K562 (cell line): ENCODE measurements at regions not wholly inside any gene's neighbourhood (a gene's known extent, or its start where the extent isn't known, plus 50 kb on each side); places are given as distances from the start of the nearest gene placed in this dataset.

ENCODE experiments used
- ATAC-seq: fragments of 200-7000 bp; cut with Tn5 transposase; 3 replicates; pipeline ENCODE4 v1.9.1; 2020; ENCODE audit warnings: moderate library complexity
- BruUV-seq: library from RNA; stranded (reverse); fragments of 400-500 nt; replicated peaks from 2 replicates; lab custom pipeline; 2021; lab: Mats Ljungman, UMichigan
- CTCF ChIA-PET: fragments of 300-600 bp; formaldehyde crosslinking; extraction: SDS; loops from one replicate; lab custom pipeline; 2021; ENCODE audit warnings: low intra/inter-chr PET ratio; lab: Yijun Ruan, JAX
- POLR2A ChIA-PET: fragments of 300-600, 350-650 bp; sonication (Branson Sonifier 250); formaldehyde crosslinking; extraction: SDS; loops from one replicate; lab custom pipeline; 2021; ENCODE audit warnings: antibody characterized with exemption, inconsistent platforms; lab: Yijun Ruan, JAX
- DNase-seq, 4 experiments: peaks; one replicate each; pipeline versions ENCODE4 v3.0.0 to v3.0.0-alpha.2; 2011 to 2018; ENCODE audit warnings: low spot score in 3 of 4, mixed read lengths in 3 of 4; ENCODE audit errors: extremely low read depth in 1 of 4
- FAIRE-seq: peaks from 2 replicates; lab custom pipeline; 2011; peaks lifted over from hg19 to GRCh38; lab: Jason Lieb, UNC
- H2AFZ ChIP-seq: 2 replicates; pipeline ENCODE4 v1.6.0; 2011; ENCODE audit warnings: low read depth, low read length, control low read depth, inconsistent platforms
- H3K27ac ChIP-seq: fragments of 200-600 bp; 3 replicates; pipeline ENCODE4 v1.8.0; 2011; ENCODE audit warnings: low read depth, mild to moderate bottlenecking, control low read depth, inconsistent platforms, low read length, moderate library complexity, mixed read lengths; ENCODE audit errors: extremely low read depth
- H3K27me3 ChIP-seq, 2 experiments: fragments of 300-600 bp in 1 of 2; 2 replicates in 1 of 2; 3 replicates in 1 of 2; pipeline versions ENCODE4 v1.6.0 to v1.8.0; 2011; ENCODE audit warnings: inconsistent platforms in 2 of 2, low read length in 2 of 2, mild to moderate bottlenecking in 1 of 2, mixed read lengths in 1 of 2, moderate library complexity in 1 of 2; ENCODE audit not compliant: control insufficient read depth in 2 of 2, insufficient read depth in 2 of 2
- H3K36me3 ChIP-seq: fragments of 300-600 bp; 3 replicates; pipeline ENCODE4 v1.8.0; 2011; ENCODE audit warnings: mild to moderate bottlenecking, low read length, inconsistent platforms; ENCODE audit not compliant: control insufficient read depth, insufficient read depth
- H3K4me1 ChIP-seq, 2 experiments: fragments of 200-600 bp in 1 of 2; replicated peaks in 1 of 2; 2 replicates in 1 of 2; 3 replicates in 1 of 2; pipeline versions ENCODE4 v1.5.1 to v1.8.0; 2011; ENCODE audit warnings: inconsistent platforms in 2 of 2, low read length in 2 of 2, mild to moderate bottlenecking in 1 of 2, mixed read lengths in 1 of 2, moderate library complexity in 1 of 2; ENCODE audit not compliant: control insufficient read depth in 2 of 2, insufficient read depth in 2 of 2
- H3K4me2 ChIP-seq: 2 replicates; pipeline ENCODE4 v1.6.1; 2011; ENCODE audit warnings: low read length, control low read depth, inconsistent platforms, mixed read lengths; ENCODE audit not compliant: insufficient read depth
- H3K4me3 ChIP-seq: fragments of 200-600 bp; sonication (generic), shearing (Covaris generic); 2 replicates; pipeline ENCODE4 v1.5.1; 2016; ENCODE audit warnings: control low read depth, inconsistent platforms
- H3K79me2 ChIP-seq: fragments of 200-600 bp; 3 replicates; pipeline ENCODE4 v1.8.0; 2011; ENCODE audit warnings: low read length, inconsistent platforms; ENCODE audit not compliant: control insufficient read depth, insufficient read depth
- H3K9ac ChIP-seq, 2 experiments: 2 replicates each; pipeline versions ENCODE4 v1.6.0 to v1.6.1; 2011; ENCODE audit warnings: low read depth in 2 of 2, low read length in 2 of 2, control low read depth in 1 of 2, inconsistent platforms in 1 of 2, mild to moderate bottlenecking in 1 of 2, mixed read lengths in 1 of 2; ENCODE audit not compliant: insufficient read depth in 1 of 2
- H3K9me1 ChIP-seq: one replicate; pipeline ENCODE4 v1.6.0; 2011; ENCODE audit warnings: inconsistent platforms, mild to moderate bottlenecking, low read length, moderate library complexity; ENCODE audit not compliant: control insufficient read depth, insufficient read depth
- H3K9me3 ChIP-seq: replicated peaks from 2 replicates; pipeline ENCODE4 v1.5.1; 2011; ENCODE audit warnings: low read depth, low read length, inconsistent platforms; ENCODE audit not compliant: control insufficient read depth, insufficient read depth
- H4K20me1 ChIP-seq: replicated peaks from 2 replicates; pipeline ENCODE4 v1.6.1; 2011; ENCODE audit warnings: low read length, inconsistent platforms, mixed read lengths; ENCODE audit not compliant: control insufficient read depth, insufficient read depth
- MTA3 ChIP-seq: fragments of 450-650 bp; formaldehyde crosslinking; IDR thresholded peaks from 2 replicates; pipeline ENCODE4 v1.6.1; 2017; ENCODE audit warnings: mild to moderate bottlenecking, borderline replicate concordance
- SAP30 ChIP-seq: fragments of 200-600 bp; sonication (generic); IDR thresholded peaks from 2 replicates; pipeline ENCODE4 v1.6.1; 2012; ENCODE audit warnings: borderline replicate concordance, low read depth, mild to moderate bottlenecking, moderate library complexity, low read length, control low read depth, inconsistent platforms; ENCODE audit not compliant: insufficient read depth, poor library complexity, severe bottlenecking
- SRSF9 ChIP-seq: fragments of 200-400 bp; formaldehyde crosslinking; IDR thresholded peaks from 2 replicates; pipeline ENCODE4 v1.6.1; 2017; ENCODE audit warnings: low read depth, low read length, borderline replicate concordance
- ZBTB8A ChIP-seq: fragments of 450-650 bp; IDR thresholded peaks from 2 replicates; pipeline ENCODE4 v1.6.1; 2018; ENCODE audit warnings: mild to moderate bottlenecking, moderate library complexity; ENCODE audit not compliant: partially characterized antibody
- ZNF347 ChIP-seq: fragments of 450-650 bp; formaldehyde crosslinking; IDR thresholded peaks from 2 replicates; pipeline ENCODE4 v1.4.0; 2020; ENCODE audit warnings: low read depth, mild to moderate bottlenecking, moderate library complexity
- WGBS: fragments of 100-300 bp; shearing (Covaris generic); methylation state at CpG from one replicate; pipeline ENCODE4 v1.1.6; 2016; ENCODE audit warnings: low coverage, mixed read lengths; ENCODE audit not compliant: insufficient coverage; ENCODE audit errors: missing lambda C conversion rate; 5-methylcytosine and 5-hydroxymethylcytosine counted together
- in situ Hi-C: fragments of 300-500 bp; cut with MboI; formaldehyde crosslinking; loops from 4 replicates; pipeline ENCODE4 v1.15.0; 2018; ENCODE audit warnings: inconsistent platforms, mixed read lengths
- intact Hi-C: fragments of 100-400 bp; cut with micrococcal nuclease; formaldehyde crosslinking; loops from 2 replicates; pipeline ENCODE4 v1.14.2; 2022

DNA sequence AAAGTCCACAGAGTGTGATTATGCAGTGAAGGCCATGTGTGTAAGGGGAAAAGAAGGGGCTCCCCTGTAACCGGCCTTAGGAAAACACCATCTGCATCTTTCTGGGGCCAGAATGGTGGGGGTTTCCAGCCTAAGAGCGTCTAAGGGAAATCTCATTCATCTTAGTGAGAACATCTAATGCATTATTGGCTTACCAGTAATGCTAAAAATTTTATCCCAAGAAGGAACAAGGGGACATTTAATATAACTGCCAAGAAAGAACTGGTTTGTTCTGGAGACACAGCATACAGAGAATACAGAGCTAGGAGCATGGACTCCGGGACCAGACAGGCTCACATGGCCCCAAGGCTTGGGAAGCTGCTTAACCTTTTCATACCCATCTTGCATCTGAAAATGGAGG is 58.3 kb upstream of the DSCAM start:
- Histone ChIP-seq H3K27me3 (no peaks in the 10 kb centered on the region), H3K9me3 (no peaks in the 10 kb centered on the region; the same call in 1 of the 2 replicates), H3K79me2 (no peaks in the 10 kb centered on the region), H3K9me1 (no peaks in the 10 kb centered on the region), H2AFZ (no peak overlapping the region), H3K9ac (no peak overlapping the region), H3K4me1 (no peaks in the 10 kb centered on the region), H4K20me1 (no peaks in the 10 kb centered on the region), H3K4me3 (no peak overlapping the region), H3K27ac (no peak overlapping the region), H3K4me2 (no peak overlapping the region), H3K36me3 (no peaks in the 10 kb centered on the region)
- ATAC-seq (no peak), DNase-seq (no peak), FAIRE-seq (no peak)
- CTCF ChIA-PET, result no interaction called here
- TF ChIP-seq SRSF9, result no peak
- BruUV-seq, result no TSS peak
- intact Hi-C loops (no loop called here), in situ Hi-C loops (no loop called here)
- WGBS, result 0% methylated on average over 3 of the region's 3 CpGs
- POLR2A ChIA-PET, result interaction anchor here (0.6 kb wide), 1 partner anchor 990 kb away, joined by 3 read pairs; no protein-coding TSS in a partner anchor

DNA sequence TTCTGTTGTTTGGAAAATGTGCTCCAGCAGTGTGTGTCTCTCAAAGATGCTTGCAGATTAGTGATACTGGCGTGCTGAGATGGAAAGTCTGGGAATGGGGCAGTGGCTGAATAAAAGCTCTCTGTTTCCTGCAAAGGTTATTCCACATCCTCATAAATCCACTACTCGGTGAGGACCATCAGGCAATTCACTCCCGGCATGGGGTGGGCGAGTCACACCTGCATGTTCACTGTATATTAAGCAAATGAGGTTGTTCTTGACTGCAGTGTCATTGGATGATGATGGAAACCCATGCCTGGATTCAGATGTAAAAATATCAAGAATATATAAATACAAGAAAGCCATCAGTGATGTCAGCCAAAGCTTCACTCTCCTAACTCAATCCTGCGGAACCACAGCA is 65.4 kb upstream of the DSCAM start:
- Histone ChIP-seq H3K36me3 (no peaks in the 10 kb centered on the region), H3K4me2 (no peak overlapping the region), H3K9me1 (no peaks in the 10 kb centered on the region), H3K9ac (no peak overlapping the region), H3K27ac (no peak overlapping the region), H3K27me3 (no peaks in the 10 kb centered on the region), H4K20me1 (no peaks in the 10 kb centered on the region), H3K79me2 (no peaks in the 10 kb centered on the region), H3K4me3 (no peak overlapping the region), H3K9me3 (no peaks in the 10 kb centered on the region; the same call in 1 of the 2 replicates), H2AFZ (no peak overlapping the region), H3K4me1 (no peaks in the 10 kb centered on the region)
- intact Hi-C loops (no loop called here), in situ Hi-C loops (no loop called here)
- BruUV-seq, result no TSS peak
- DNase-seq (no peak), FAIRE-seq (no peak), ATAC-seq (no peak)
- TF ChIP-seq ZBTB8A, result no peak
- TF ChIP-seq SRSF9, result no peak
- no peak for TF ChIP-seq ZNF347 (CRISPR knock-in tag)
- TF ChIP-seq MTA3, result no peak
- no peak for TF ChIP-seq SAP30
- 1% methylated on average over 5 of the region's 5 CpGs for WGBS
- POLR2A ChIA-PET, result interaction anchor here (0.5 to 0.7 kb wide), 2 partner anchors 9 to 76 kb away, joined by 3 to 4 read pairs; no protein-coding TSS in a partner anchor
- CTCF ChIA-PET, result no interaction called here
